ENCODE measurements at regions not wholly inside any gene's neighbourhood (a gene's known extent, or its start where the extent isn't known, plus 50 kb on each side); places are given as distances from the start of the nearest gene placed in this dataset.

GRCh38 chr2:36087344-36087743 lies 268.2 kb upstream of the CRIM1 start:
- TF ChIP-seq CTCF (conservative IDR thresholded peaks at IDR 0.05; ENCODE audit: low read length) (no peak), EZH2phosphoT487 (IDR thresholded peaks at IDR 0.05; ENCODE audit: borderline replicate concordance) (no peak)
